GM12878 (cell line): ENCODE measurements at regions not wholly inside any gene's neighbourhood (a gene's known extent, or its start where the extent isn't known, plus 50 kb on each side); places are given as distances from the start of the nearest gene placed in this dataset.

Experiments
- ATAC-seq: fragments of 200-7000 bp; cut with Tn5 transposase; 3 replicates; pipeline ENCODE4 v1.9.1; 2020; ENCODE audit warnings: mild to moderate bottlenecking, moderate library complexity
- BruUV-seq: library from RNA; stranded (reverse); fragments of 400-500 nt; replicated peaks from 2 replicates; lab custom pipeline; 2021; lab: Mats Ljungman, UMichigan
- CTCF ChIA-PET: fragments of 300-600 bp; sonication (Branson Sonifier 250); formaldehyde crosslinking; extraction: SDS; loops from one replicate; lab custom pipeline; 2021; ENCODE audit warnings: inconsistent platforms; lab: Yijun Ruan, JAX
- POLR2A ChIA-PET: fragments of 350-600 bp; formaldehyde crosslinking; extraction: SDS; loops from one replicate; lab custom pipeline; 2021; ENCODE audit warnings: inconsistent platforms; lab: Charles Lee
- RAD21 ChIA-PET: fragments of 300-600 bp; sonication (Branson Sonifier 250); formaldehyde crosslinking; loops from one replicate; lab custom pipeline; 2023; ENCODE audit warnings: antibody characterized with exemption; ENCODE audit not compliant: unreplicated experiment; lab: Charles Lee
- SMC1A ChIA-PET: fragments of 300-600 bp; sonication (Branson Sonifier 250); formaldehyde crosslinking; loops from one replicate; lab custom pipeline; 2023; ENCODE audit not compliant: unreplicated experiment, uncharacterized antibody; lab: Charles Lee
- DNase-seq: peaks from one replicate; pipeline ENCODE4 v3.0.0-alpha.2; 2011; ENCODE audit warnings: low read depth, low spot score
- FAIRE-seq: peaks from 3 replicates; lab custom pipeline; 2011; peaks lifted over from hg19 to GRCh38; lab: Jason Lieb, UNC
- H2AFZ ChIP-seq: 2 replicates; pipeline ENCODE4 v1.6.0; 2011; ENCODE audit warnings: low read depth, low read length, control low read depth; ENCODE audit not compliant: control insufficient read depth
- H3K27ac ChIP-seq: 2 replicates; pipeline ENCODE4 v1.5.1; 2011; ENCODE audit warnings: control low read depth; ENCODE audit not compliant: control insufficient read depth, insufficient read depth
- H3K27me3 ChIP-seq, 2 experiments: replicated peaks in 1 of 2; 2 replicates each; pipeline versions ENCODE4 v1.6.0 to v1.6.1; 2011; ENCODE audit warnings: low read length in 1 of 2; ENCODE audit not compliant: control insufficient read depth in 2 of 2, insufficient read depth in 2 of 2
- H3K36me3 ChIP-seq, 2 experiments: 2 replicates each; pipeline ENCODE4 v1.5.1; 2011; ENCODE audit warnings: low read length in 1 of 2; ENCODE audit not compliant: control insufficient read depth in 2 of 2, insufficient read depth in 2 of 2
- H3K4me1 ChIP-seq: 2 replicates; pipeline ENCODE4 v1.6.1; 2011; ENCODE audit warnings: mild to moderate bottlenecking, low read length, moderate library complexity, mixed read lengths; ENCODE audit not compliant: control insufficient read depth, insufficient read depth
- H3K4me2 ChIP-seq: 2 replicates; pipeline ENCODE4 v1.6.0; 2011; ENCODE audit warnings: control low read depth; ENCODE audit not compliant: control insufficient read depth, insufficient read depth
- H3K4me3 ChIP-seq: fragments of 200-600 bp; sonication (generic); 2 replicates; pipeline ENCODE4 v1.5.1; 2016
- H3K79me2 ChIP-seq: 2 replicates; pipeline ENCODE4 v1.6.0; 2011; ENCODE audit warnings: low read length; ENCODE audit not compliant: control insufficient read depth, insufficient read depth
- H3K9ac ChIP-seq: 2 replicates; pipeline ENCODE4 v1.8.0; 2011; ENCODE audit warnings: low read length, control low read depth, mixed read lengths; ENCODE audit not compliant: control insufficient read depth, insufficient read depth
- H3K9me3 ChIP-seq: replicated peaks from 3 replicates; pipeline ENCODE4 v1.5.1; 2011; ENCODE audit warnings: mild to moderate bottlenecking, low read length; ENCODE audit not compliant: control insufficient read depth, insufficient read depth
- H4K20me1 ChIP-seq: 2 replicates; pipeline ENCODE4 v1.6.0; 2011; ENCODE audit not compliant: control insufficient read depth, insufficient read depth
- CEBPB ChIP-seq, 2 experiments: fragments of 150-350 bp in 1 of 2; IDR thresholded peaks; 2 replicates each; pipeline ENCODE4 v1.6.1; 2012 to 2014; ENCODE audit warnings: low read depth in 2 of 2, low read length in 2 of 2, borderline replicate concordance in 1 of 2, inconsistent platforms in 1 of 2
- HSF1 ChIP-seq: fragments of 150-350 bp; IDR thresholded peaks from 2 replicates; pipeline ENCODE4 v1.6.1; 2014; ENCODE audit warnings: mild to moderate bottlenecking, low read depth, low read length
- IKZF2 ChIP-seq, 2 experiments: fragments of 450-650 bp; IDR thresholded peaks; 2 replicates each; pipeline ENCODE4 v1.6.1; 2017; ENCODE audit warnings: mild to moderate bottlenecking in 2 of 2, moderate library complexity in 2 of 2
- MXI1 ChIP-seq: fragments of 150-350 bp; IDR thresholded peaks from 2 replicates; pipeline ENCODE4 v1.6.1; 2011; ENCODE audit warnings: low read depth, mild to moderate bottlenecking, inconsistent platforms, low read length, improper control_type of control experiment
- NR2C1 ChIP-seq: fragments of 450-650 bp; IDR thresholded peaks from 2 replicates; pipeline ENCODE4 v1.6.1; 2017; ENCODE audit warnings: antibody characterized with exemption, mild to moderate bottlenecking, moderate library complexity
- NR2C2 ChIP-seq: IDR thresholded peaks from 2 replicates; pipeline ENCODE4 v1.6.1; 2011; ENCODE audit warnings: borderline replicate concordance, low read depth; ENCODE audit not compliant: control insufficient read depth, insufficient read length
- NRF1 ChIP-seq: conservative IDR thresholded peaks from 2 replicates; pipeline ENCODE4 v1.6.1; 2011; ENCODE audit warnings: mild to moderate bottlenecking, low read depth, low read length, improper control_type of control experiment
- POU2F2 ChIP-seq: IDR thresholded peaks from 3 replicates; pipeline ENCODE4 v1.6.1; 2011; ENCODE audit warnings: low read depth, mild to moderate bottlenecking, low read length, borderline replicate concordance
- WGBS: methylation state at CpG from one replicate; pipeline ENCODE4 v1.1.6; 2016; ENCODE audit warnings: low lambda C conversion rate; ENCODE audit not compliant: insufficient replicate concordance, insufficient coverage; ENCODE audit errors: missing lambda C conversion rate; 5-methylcytosine and 5-hydroxymethylcytosine counted together
- in situ Hi-C: fragments of 300-500 bp; cut with MboI; formaldehyde crosslinking; loops from 9 replicates; pipeline ENCODE4 v1.14.3; 2018; ENCODE audit warnings: mixed read lengths
- intact Hi-C: fragments of 100-400 bp; cut with micrococcal nuclease; formaldehyde crosslinking; loops from one replicate; pipeline ENCODE4 v1.14.2; 2022; ENCODE audit not compliant: unreplicated experiment

- intact Hi-C loops = loop anchor here (10.0 kb wide), 1 partner anchor 297 kb away; no protein-coding TSS in a partner anchor
- no peak for FAIRE-seq
- RAD21 ChIA-PET = no interaction called here
Measured at GRCh38 chr13:34857558-34858325, 84.3 kb upstream of the NBEA start.

GRCh38 chr13:34862311-34862710 lies 79.8 kb upstream of the NBEA start:
- intact Hi-C loops = no loop called here
- ChIA-PET SMC1A (no interaction called here), POLR2A (no interaction called here), RAD21 (no interaction called here), CTCF (no interaction called here)
- H2AFZ ChIP-seq = no peak overlapping the region
- no peaks in the 10 kb centered on the region for H3K36me3 ChIP-seq
- ATAC-seq = no peak
- no peak overlapping the region for H3K4me3 ChIP-seq
- H3K4me1 ChIP-seq = no peaks in the 10 kb centered on the region
- H3K4me2 ChIP-seq = no peak overlapping the region
- H4K20me1 ChIP-seq = no peaks in the 10 kb centered on the region
- H3K27me3 ChIP-seq = no peaks in the 10 kb centered on the region
- H3K9ac ChIP-seq = no peak overlapping the region
- H3K27ac ChIP-seq = no peak overlapping the region
- in situ Hi-C loops = no loop called here
- WGBS = 13% methylated on average over 2 of the region's 2 CpGs
- no peak for DNase-seq
- no peaks in the 10 kb centered on the region for H3K79me2 ChIP-seq
- no TSS peak for BruUV-seq
- no peak for FAIRE-seq
- no peak for TF ChIP-seq HSF1
- TF ChIP-seq, all 136 proteins: peak for 0
- no peaks in the 10 kb centered on the region for H3K9me3 ChIP-seq

More at GRCh38 chr13:34857558-34858325, 84.3 kb upstream of the NBEA start:
- H2AFZ ChIP-seq = no peak overlapping the region
- no peaks in the 10 kb centered on the region for H3K79me2 ChIP-seq
- CTCF ChIA-PET = no interaction called here
- no peak overlapping the region for H3K4me2 ChIP-seq
- H3K36me3 ChIP-seq = no peaks in the 10 kb centered on the region
- no peaks in the 10 kb centered on the region for H4K20me1 ChIP-seq
- SMC1A ChIA-PET = no interaction called here
- DNase-seq (no peak), ATAC-seq (no peak)
- no peak overlapping the region for H3K4me3 ChIP-seq
- no peak for TF ChIP-seq NR2C2
- TF ChIP-seq NRF1 = no peak
- no peak for TF ChIP-seq NR2C1
- no peak for TF ChIP-seq POU2F2
- TF ChIP-seq MXI1 = no peak
- no peak for TF ChIP-seq IKZF2 (IDR thresholded peaks at IDR 0.05)
- no peak for TF ChIP-seq CEBPB (IDR thresholded peaks at IDR 0.05; ENCODE audit: borderline replicate concordance in 1 of 2, low read depth in 2 of 2, low read length in 2 of 2)
- H3K9ac ChIP-seq = no peak overlapping the region
- H3K9me3 ChIP-seq = no peaks in the 10 kb centered on the region
- BruUV-seq = no TSS peak
- no peaks in the 10 kb centered on the region for H3K4me1 ChIP-seq
- POLR2A ChIA-PET = no interaction called here
- H3K27me3 ChIP-seq = no peaks in the 10 kb centered on the region
- in situ Hi-C loops = no loop called here
- H3K27ac ChIP-seq = no peak overlapping the region
